ENCODE measurements at regions not wholly inside any gene's neighbourhood (a gene's known extent, or its start where the extent isn't known, plus 50 kb on each side); places are given as distances from the start of the nearest gene placed in this dataset.

DNA sequence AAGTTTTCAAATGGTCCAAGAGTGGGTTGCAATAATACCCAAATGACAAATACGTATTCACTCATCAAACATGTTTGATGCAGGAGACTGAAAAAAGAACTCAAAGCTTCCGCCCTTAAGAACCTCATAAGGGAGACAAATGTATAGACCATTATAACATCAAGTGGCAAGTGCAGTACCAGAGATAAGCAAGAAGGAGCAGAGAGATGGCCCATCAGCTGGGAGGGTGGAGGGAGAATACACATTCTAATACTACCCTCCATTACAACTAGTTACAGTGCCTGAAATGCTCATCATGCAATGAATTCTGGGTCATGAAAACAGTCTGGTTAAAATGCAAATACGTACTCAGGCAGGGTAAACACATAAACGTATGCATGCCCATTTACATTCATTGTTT lies 304.0 kb downstream of the SHQ1 start:
- H3K27me3 ChIP-seq = no peaks in the 10 kb centered on the region
- no peak for DNase-seq

DNA sequence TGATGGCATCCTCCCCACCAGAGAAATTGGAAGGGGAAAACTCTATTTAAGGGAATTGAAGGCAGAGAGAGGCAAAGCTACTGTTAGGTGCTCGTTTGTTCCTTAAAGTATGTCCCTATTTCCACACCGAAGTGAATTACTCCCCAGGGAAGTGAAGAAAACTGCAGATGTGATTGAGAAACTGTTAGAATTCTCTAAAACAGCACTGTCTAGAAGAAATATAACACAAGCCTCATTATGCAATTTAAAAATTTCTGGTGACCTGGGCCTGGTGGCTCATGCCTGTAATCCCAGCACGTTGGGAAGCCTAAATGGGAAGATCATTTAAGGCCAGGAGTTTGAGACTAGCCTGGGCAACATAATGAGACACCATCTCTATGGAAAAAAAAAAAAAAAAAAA lies 305.0 kb downstream of the SHQ1 start:
- no peaks in the 10 kb centered on the region for H3K36me3 ChIP-seq
- no peak overlapping the region for H3K4me3 ChIP-seq
- H3K27me3 ChIP-seq = no peaks in the 10 kb centered on the region
- no peaks in the 10 kb centered on the region for H3K9me3 ChIP-seq
- DNase-seq = no peak

More for the DNA sequence above, 304.0 kb downstream of the SHQ1 start:
- Histone ChIP-seq H3K36me3 (no peaks in the 10 kb centered on the region), H3K4me3 (no peak overlapping the region), H3K9me3 (no peaks in the 10 kb centered on the region)

GRCh38 chr3:72542781-72543180 lies 305.5 kb downstream of the SHQ1 start:
- Histone ChIP-seq H3K9me3 (no peaks in the 10 kb centered on the region), H3K4me3 (no peak overlapping the region), H3K36me3 (no peaks in the 10 kb centered on the region), H3K27me3 (no peaks in the 10 kb centered on the region)
- DNase-seq = no peak

GRCh38 chr3:72539856-72540255 lies 308.4 kb downstream of the SHQ1 start:
- Histone ChIP-seq H3K27me3 (no peaks in the 10 kb centered on the region), H3K9me3 (no peaks in the 10 kb centered on the region), H3K4me3 (no peak overlapping the region), H3K36me3 (no peaks in the 10 kb centered on the region)
- DNase-seq = no peak

DNA sequence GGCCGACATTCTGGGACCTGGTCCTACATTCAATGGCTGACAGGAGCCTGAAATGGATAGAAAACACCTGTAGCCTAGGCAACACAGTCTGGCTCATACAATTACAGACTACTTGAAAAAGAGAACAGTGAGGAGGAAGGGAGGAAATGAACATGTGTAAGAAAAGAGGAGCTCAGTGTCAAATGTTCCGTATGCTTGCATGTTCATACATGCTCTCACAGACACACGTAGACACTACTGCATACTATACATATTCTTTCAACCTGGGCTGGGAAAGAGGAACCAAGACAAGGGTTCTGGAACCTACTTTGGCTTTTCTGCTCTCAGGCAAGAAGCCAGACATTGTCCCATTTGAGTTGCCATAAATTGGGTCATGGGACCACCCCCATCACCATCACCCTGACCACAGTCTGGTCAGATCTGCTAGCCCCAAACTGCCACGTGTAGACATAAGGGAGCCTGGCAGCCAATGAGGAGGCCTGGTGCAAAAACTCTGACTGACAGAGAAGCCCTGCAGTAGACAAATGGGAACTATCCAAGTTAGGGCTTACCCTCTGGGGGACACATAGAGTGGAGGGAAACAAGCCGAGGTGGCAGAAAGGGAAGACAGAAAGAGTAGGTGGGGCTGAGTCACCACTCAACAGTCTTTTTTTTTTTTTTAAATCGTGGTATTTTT lies 310.0 kb downstream of the SHQ1 start:
- H3K27me3 ChIP-seq = no peaks in the 10 kb centered on the region
- H3K9me3 ChIP-seq = no peaks in the 10 kb centered on the region
- H3K36me3 ChIP-seq = no peaks in the 10 kb centered on the region
- no peak overlapping the region for H3K4me3 ChIP-seq
- no peak for DNase-seq

DNA sequence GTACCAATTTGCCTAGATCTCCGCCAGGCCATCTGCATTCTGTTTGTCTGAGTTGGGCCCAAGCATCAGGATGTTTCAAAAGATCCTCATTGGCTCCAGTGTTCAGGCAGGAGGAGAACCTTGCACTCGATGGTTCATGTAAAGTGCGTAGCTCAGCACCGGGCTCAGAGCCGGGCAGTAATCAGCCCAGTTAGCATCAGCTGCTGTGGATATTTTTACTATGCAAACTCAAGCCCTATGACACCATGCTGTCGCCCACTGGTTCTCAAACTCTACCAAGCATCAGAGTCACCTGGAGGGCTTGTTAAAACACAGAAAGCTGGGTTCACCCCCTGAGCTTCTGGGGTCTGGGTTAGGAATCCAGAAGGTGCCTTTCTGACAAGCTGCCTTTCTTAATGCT lies 310.8 kb downstream of the SHQ1 start:
- H3K27me3 ChIP-seq = no peaks in the 10 kb centered on the region
- no peaks in the 10 kb centered on the region for H3K36me3 ChIP-seq
- DNase-seq = no peak

DNA sequence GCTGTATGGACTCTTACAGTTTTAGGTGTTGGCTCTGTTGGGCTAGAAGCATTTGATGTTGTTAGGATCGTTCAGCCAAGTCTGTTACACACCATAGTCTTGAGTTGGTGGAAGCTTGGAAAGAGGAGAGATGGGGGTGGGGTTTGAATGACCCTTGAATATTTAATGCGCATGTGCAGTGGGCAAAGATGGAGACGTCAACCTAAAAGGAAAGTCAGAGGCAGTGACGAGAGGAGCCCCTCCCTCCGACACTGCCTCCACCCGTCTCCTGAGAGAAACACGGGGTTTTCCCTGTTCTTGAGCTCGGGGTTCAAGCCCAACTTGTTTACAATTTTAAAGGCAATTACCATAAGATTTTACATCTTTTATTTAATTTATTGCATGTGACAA lies 311.4 kb downstream of the SHQ1 start:
- no peak overlapping the region for H3K4me3 ChIP-seq
- H3K27me3 ChIP-seq = no peaks in the 10 kb centered on the region
- DNase-seq = no peak
- H3K36me3 ChIP-seq = no peaks in the 10 kb centered on the region
- no peaks in the 10 kb centered on the region for H3K9me3 ChIP-seq

More for the DNA sequence above, 310.8 kb downstream of the SHQ1 start:
- H3K4me3 ChIP-seq = no peak overlapping the region
- no peaks in the 10 kb centered on the region for H3K9me3 ChIP-seq

- DNase-seq = no peak
- Histone ChIP-seq H3K4me3 (no peak overlapping the region), H3K36me3 (no peaks in the 10 kb centered on the region), H3K9me3 (no peaks in the 10 kb centered on the region), H3K27me3 (no peaks in the 10 kb centered on the region)
Observed at GRCh38 chr3:72536206-72536877, 311.9 kb downstream of the SHQ1 start.

- Histone ChIP-seq H3K4me3 (no peak overlapping the region), H3K9me3 (no peaks in the 10 kb centered on the region), H3K27me3 (no peaks in the 10 kb centered on the region), H3K36me3 (no peaks in the 10 kb centered on the region)
- no peak for DNase-seq
Observed at GRCh38 chr3:72535772-72536171, 312.5 kb downstream of the SHQ1 start.

DNA sequence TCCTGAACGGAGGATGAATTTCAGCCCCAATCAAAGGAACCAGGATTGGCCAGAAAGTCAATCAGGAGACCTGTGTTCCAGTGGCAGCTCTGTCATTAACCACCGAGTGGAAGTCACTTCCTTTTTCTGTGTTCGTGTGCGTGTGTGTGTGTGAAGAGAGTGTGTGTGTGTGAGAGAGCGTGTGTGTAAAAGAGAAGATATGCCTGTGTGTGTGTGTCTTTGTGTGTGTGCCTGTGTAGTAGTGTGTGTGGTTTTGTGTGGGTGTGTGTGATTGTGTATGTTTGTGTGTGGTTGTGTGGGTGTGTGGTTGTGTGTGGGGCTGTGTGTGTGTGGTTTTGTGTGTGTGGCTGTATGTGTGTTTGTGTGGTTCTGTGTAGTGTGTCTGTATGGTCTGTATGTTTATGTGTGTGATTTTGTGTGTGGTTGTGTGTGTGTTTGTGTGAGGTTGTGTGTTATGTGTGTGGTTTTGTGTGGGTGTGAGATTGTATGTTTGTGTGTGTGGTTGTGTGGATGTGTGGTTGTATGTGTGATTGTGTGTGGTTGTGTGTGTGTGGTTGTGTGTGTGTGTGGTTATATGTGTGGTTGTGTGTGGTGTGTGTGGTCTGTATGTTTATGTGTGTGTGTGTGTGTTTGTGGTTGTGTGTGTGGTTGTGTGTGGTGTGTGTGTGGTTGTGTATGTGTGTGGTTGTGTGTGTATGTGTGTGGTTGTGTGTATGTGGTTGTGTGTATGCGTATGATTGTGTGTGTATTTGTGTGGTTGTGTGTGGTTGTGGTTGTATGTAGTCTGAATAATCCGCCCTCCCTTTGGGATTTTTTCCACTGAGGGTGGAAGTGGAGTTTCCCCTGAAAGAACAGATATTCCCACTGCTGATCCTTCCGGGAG lies 314.4 kb downstream of the SHQ1 start:
- H3K36me3 ChIP-seq = no peaks in the 10 kb centered on the region
- no peaks in the 10 kb centered on the region for H3K27me3 ChIP-seq
- DNase-seq = no peak
- no peak overlapping the region for H3K4me3 ChIP-seq
- H3K9me3 ChIP-seq = no peaks in the 10 kb centered on the region

DNA sequence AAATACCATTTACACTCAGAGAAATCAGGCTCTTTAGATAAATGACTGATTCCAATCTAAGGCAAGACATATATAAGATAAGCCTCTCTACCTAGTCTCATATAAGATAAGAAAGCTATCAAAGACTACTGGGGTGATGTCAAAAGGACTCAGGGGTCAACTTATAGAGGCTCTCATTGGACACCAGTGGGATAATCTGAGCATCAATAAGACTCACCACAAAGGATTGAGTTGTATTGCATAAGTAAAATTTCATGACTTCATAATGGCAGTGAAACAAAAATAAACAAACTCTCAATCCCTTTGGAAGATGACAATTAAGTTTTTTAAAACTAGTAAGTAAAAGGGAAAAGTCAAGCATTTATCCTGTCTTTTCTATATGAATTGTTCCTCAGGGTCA lies 317.8 kb downstream of the SHQ1 start:
- no peaks in the 10 kb centered on the region for H3K27me3 ChIP-seq
- no peak for DNase-seq
- H3K9me3 ChIP-seq = no peaks in the 10 kb centered on the region
- no peak overlapping the region for H3K4me3 ChIP-seq
- H3K36me3 ChIP-seq = no peaks in the 10 kb centered on the region

- H3K9me3 ChIP-seq = no peaks in the 10 kb centered on the region
- no peak for DNase-seq
- no peaks in the 10 kb centered on the region for H3K36me3 ChIP-seq
- no peak overlapping the region for H3K4me3 ChIP-seq
- no peaks in the 10 kb centered on the region for H3K27me3 ChIP-seq
Observed at GRCh38 chr3:72529081-72529480, 319.2 kb downstream of the SHQ1 start.

GRCh38 chr3:72523429-72524151 lies 324.7 kb downstream of the SHQ1 start:
- no peak for DNase-seq
- Histone ChIP-seq H3K9me3 (no peaks in the 10 kb centered on the region), H3K27me3 (no peaks in the 10 kb centered on the region), H3K36me3 (no peaks in the 10 kb centered on the region), H3K4me3 (no peak overlapping the region)

DNA sequence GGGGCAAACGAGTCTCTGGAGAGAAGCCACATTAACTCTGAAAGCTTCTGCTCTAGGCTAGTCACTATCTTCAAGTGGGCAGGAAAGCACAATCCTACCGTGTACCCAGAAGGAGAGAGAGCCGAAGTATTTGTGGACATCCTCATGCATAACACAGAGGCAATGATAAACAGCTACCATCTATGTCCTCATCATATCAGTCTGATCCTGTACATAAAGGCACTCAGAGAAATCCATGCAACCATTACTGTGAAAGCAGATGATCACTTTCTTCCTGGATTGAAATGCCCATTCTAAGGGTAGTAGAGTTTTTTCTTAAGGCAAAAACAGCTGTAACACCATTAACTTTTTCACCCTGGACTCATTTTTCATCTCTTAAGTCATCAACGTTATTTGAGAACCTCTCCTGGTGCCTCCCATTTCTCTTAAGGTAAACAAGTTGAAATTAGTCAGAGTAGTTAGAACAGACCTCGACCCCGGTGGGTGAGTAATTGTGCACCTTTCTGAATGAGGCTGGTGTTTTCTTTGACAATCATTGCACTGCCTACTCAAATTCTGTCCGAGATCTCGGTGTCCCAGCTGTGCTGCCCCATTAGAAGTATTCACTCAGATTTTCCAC lies 327.4 kb downstream of the SHQ1 start:
- no peaks in the 10 kb centered on the region for H3K36me3 ChIP-seq
- no peaks in the 10 kb centered on the region for H3K27me3 ChIP-seq
- no peak overlapping the region for H3K4me3 ChIP-seq
- DNase-seq = peak; percentile 15
- no peaks in the 10 kb centered on the region for H3K9me3 ChIP-seq

DNA sequence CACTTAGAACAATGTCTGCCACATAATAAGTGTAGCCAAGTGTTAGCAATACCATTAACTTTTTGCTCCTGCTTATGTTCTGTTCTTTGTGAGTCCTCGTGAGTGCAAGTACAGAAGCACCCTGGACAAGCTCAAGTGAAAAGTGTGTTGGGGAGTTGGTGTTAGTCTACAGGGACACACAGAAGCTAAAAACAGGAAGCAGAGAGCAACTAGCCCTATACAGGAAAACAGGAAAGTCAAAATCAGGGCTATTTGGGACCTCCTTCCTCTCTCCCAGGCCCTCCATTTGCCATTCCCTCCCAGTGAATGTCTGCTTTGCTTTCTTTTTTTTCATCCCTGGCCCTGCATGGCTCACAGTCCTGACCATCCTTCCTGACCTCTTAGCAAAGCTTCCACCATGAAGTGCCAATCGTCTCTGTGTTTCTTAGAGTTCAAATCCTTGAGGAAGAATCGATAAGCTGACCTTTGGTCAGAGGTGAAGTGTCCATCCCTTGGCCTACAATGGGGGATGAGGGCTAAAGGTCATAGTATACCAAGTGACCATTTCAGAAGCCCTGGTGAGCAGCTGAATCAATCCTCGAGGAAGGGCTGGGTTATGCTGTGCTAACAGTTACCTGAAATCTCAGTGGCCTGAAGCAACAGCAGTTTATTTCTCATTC lies 328.2 kb downstream of the SHQ1 start:
- H3K9me3 ChIP-seq = no peaks in the 10 kb centered on the region
- H3K36me3 ChIP-seq = no peaks in the 10 kb centered on the region
- no peak overlapping the region for H3K4me3 ChIP-seq
- no peaks in the 10 kb centered on the region for H3K27me3 ChIP-seq
- no peak for DNase-seq

DNA sequence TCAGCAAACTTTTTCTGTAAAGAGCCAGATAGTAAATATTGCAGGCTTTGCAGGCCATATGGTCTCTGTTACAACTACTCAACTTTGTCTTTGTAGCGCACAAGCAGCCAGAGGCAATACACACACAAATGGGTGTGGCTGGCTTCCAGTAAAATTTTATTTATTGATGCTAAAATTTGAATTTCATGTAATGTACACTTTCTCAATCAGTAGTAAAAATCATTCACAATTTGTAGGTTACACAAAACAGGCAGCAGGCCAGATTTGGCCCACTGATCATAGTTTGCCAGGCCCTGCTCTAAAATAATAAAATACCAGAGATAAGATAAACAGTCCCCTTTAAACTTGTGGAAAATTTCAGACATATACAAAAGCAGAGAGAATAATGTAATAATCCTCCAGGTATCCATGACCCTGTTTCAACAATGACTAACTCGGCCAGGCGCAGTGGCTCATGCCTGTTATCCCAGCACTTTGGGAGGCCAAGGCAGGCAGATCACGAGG lies 330.3 kb downstream of the SHQ1 start:
- Histone ChIP-seq H3K36me3 (no peaks in the 10 kb centered on the region), H3K9me3 (no peaks in the 10 kb centered on the region), H3K4me3 (no peak overlapping the region), H3K27me3 (no peaks in the 10 kb centered on the region)
- DNase-seq = no peak
